WERI-Rb-1 (cell line): ENCODE measurements at regions not wholly inside any gene's neighbourhood (a gene's known extent, or its start where the extent isn't known, plus 50 kb on each side); places are given as distances from the start of the nearest gene placed in this dataset.

Experiments used
- DNase-seq: peaks from one replicate; pipeline ENCODE4 v3.0.0-alpha.2; 2020
- H3K27ac ChIP-seq: fragments of 250-450 bp; sonication (Bioruptor Pico); 2 replicates; pipeline ENCODE4 v1.5.1; 2020; ENCODE audit warnings: mild to moderate bottlenecking, moderate library complexity
- H3K27me3 ChIP-seq: fragments of 250-450 bp; sonication (Bioruptor Pico); 2 replicates; pipeline ENCODE4 v1.5.1; 2021; ENCODE audit warnings: mild to moderate bottlenecking, low read depth, moderate library complexity; ENCODE audit not compliant: insufficient read depth, severe bottlenecking
- H3K36me3 ChIP-seq: fragments of 250-450 bp; sonication (Bioruptor Pico); 2 replicates; pipeline ENCODE4 v1.5.1; 2020; ENCODE audit warnings: mild to moderate bottlenecking, moderate library complexity
- H3K4me3 ChIP-seq: 2 replicates; pipeline ENCODE4 v1.5.1; 2011; ENCODE audit warnings: low read depth, mild to moderate bottlenecking, control low read depth, low read length
- H3K9me3 ChIP-seq: fragments of 250-450 bp; sonication (Bioruptor Pico); 2 replicates; pipeline ENCODE4 v1.5.1; 2021; ENCODE audit warnings: mild to moderate bottlenecking, moderate library complexity; ENCODE audit not compliant: severe bottlenecking
- TF ChIP-seq, protein P1 (sequence below): IDR thresholded peaks from 2 replicates; pipeline ENCODE4 v1.5.1; 2011; ENCODE audit warnings: low read depth, mild to moderate bottlenecking, control low read depth, inconsistent platforms, low read length

DNA sequence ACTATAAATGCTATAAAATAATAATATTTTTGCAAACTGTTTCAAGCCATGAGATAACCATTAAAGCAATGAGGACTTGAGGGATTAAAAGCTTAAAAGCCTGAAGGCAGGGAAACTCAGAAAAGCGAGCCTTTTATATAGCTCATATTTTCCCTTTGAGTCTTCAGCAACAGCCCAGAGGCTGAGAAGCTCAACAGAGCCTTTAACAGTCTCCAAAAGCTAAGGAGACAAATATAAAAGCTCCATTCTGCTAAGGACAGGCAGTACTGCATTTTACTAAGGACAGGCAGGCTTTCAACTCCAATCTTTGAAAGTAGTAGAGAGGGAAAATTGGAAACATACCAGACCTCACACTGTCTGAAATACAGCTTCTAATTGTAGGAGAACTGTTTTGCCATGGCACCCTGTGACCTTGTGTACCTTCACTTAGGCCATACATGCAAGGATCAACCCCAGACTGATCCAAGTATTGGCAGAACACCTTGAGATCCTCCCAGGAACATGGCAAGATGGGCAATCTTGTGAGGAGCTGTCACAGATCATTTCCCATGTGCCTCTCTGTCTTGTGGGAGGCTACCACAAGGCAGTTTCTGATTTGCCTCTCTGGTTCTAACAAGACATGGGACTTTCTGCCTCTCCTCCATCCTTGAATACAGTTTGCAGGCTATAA is 53.1 kb upstream of the ARNT2 start:
- no peak overlapping the region; the same call in 1 of the 2 replicates for H3K27ac ChIP-seq
- no peak for DNase-seq
- peaks cover 4% of the 10 kb centered on the region for H3K9me3 ChIP-seq
- no peaks in the 10 kb centered on the region for H3K27me3 ChIP-seq
- H3K36me3 ChIP-seq = no peaks in the 10 kb centered on the region
- no peak overlapping the region for H3K4me3 ChIP-seq
- TF ChIP-seq, protein P1, sequence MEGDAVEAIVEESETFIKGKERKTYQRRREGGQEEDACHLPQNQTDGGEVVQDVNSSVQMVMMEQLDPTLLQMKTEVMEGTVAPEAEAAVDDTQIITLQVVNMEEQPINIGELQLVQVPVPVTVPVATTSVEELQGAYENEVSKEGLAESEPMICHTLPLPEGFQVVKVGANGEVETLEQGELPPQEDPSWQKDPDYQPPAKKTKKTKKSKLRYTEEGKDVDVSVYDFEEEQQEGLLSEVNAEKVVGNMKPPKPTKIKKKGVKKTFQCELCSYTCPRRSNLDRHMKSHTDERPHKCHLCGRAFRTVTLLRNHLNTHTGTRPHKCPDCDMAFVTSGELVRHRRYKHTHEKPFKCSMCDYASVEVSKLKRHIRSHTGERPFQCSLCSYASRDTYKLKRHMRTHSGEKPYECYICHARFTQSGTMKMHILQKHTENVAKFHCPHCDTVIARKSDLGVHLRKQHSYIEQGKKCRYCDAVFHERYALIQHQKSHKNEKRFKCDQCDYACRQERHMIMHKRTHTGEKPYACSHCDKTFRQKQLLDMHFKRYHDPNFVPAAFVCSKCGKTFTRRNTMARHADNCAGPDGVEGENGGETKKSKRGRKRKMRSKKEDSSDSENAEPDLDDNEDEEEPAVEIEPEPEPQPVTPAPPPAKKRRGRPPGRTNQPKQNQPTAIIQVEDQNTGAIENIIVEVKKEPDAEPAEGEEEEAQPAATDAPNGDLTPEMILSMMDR = no peak
